ENCODE measurements at regions not wholly inside any gene's neighbourhood (a gene's known extent, or its start where the extent isn't known, plus 50 kb on each side); places are given as distances from the start of the nearest gene placed in this dataset.
"Not testable (repeated sequence)": the region's sequence is repeated elsewhere in the genome, so short reads cannot be mapped to it uniquely, and the experiment has no call there.

DNA sequence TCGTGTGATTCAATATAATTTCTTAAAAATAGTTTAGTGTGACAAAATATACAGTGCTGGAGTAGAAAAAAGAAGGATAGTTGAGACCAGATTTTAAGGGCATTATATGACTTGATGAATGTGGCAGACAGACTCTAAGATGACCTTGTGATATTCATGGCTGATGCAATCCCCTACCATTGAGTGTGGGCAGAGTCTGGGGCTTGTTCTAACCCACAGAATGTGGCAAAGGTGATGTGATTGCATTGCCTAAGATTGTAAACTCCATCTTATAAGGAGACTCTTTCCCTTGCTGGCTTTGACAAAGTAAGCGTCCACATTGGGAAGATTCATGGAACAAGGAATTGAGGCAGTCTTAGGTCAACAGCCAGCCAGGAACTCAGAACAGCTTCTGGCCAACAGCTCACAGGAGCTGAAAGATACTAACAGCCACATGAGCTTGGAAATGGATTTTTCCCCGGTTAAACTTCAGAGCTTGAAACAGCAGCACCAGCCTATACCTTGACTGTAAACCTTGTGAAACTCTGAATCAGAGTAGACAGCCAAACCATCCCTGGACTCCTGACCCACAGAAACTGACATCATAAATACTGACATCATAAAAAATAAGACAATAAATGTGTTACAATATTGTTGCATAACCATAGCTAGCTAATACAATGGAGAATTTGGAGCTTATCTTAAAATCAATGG, 864.5 kb downstream of the TTLL7 start:
- H3K27me3 ChIP-seq (replicated peaks in 1 of 2; ENCODE audit: control insufficient read depth in 2 of 2, extremely low read depth in 1 of 2, insufficient read depth in 2 of 2, low read length in 1 of 2); H3K36me3 ChIP-seq (ENCODE audit: control insufficient read depth in 2 of 2, extremely low read depth in 1 of 2, insufficient read depth in 1 of 2, low read length in 1 of 2); H3K27ac Mint-ChIP-seq; H3K4me1 Mint-ChIP-seq; H3K4me3 Mint-ChIP-seq; H3K36me3 Mint-ChIP-seq; ATAC-seq (replicated peaks in 1 of 4); H3K4me1 ChIP-seq (ENCODE audit: control insufficient read depth in 1 of 2, extremely low read depth in 1 of 2, insufficient read depth in 2 of 2, low read length in 2 of 2); H3K27ac ChIP-seq (ENCODE audit: low read length); DNase-seq; H3K27me3 Mint-ChIP-seq; H3K9me3 Mint-ChIP-seq; CTCF ChIA-PET; POLR2A ChIA-PET; H3K9me3 ChIP-seq; H3K4me3 ChIP-seq (ENCODE audit: control insufficient read depth in 1 of 2, extremely low read depth in 1 of 2, low read length in 1 of 2): not testable (repeated sequence)
- WGBS (ENCODE audit: insufficient coverage): no CpG with 5 or more reads among the region's 3 CpGs

DNA sequence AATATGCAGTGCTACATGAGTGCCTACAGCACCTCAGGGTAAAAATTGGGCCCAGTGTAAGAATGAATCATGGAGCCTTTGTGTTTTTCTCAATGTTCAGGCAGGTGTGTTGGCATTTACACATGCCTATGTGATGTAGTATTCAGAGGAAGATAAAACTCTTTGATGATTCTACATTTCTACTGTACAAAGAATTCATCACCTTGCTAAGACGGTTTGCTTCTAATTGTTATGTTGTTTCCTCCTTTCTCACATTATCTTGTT, 867.3 kb downstream of the TTLL7 start:
- Mint-ChIP-seq H3K27me3 (peaks cover 0 to 1% of the 10 kb centered on the region in 2 donors), H3K36me3 (no peaks in the 10 kb centered on the region), H3K27ac (no peak overlapping the region), H3K9me3 (no peaks in the 10 kb centered on the region), H3K4me3 (no peak overlapping the region), H3K4me1 (no peaks in the 10 kb centered on the region)
- POLR2A ChIA-PET: no interaction called here
- Histone ChIP-seq H3K4me3 (ENCODE audit: control insufficient read depth in 1 of 2, extremely low read depth in 1 of 2, low read length in 1 of 2) (no peak overlapping the region), H3K9me3 (no peaks in the 10 kb centered on the region), H3K4me1 (ENCODE audit: control insufficient read depth in 1 of 2, extremely low read depth in 1 of 2, insufficient read depth in 2 of 2, low read length in 2 of 2) (no peaks in the 10 kb centered on the region), H3K36me3 (ENCODE audit: control insufficient read depth in 2 of 2, extremely low read depth in 1 of 2, insufficient read depth in 1 of 2, low read length in 1 of 2) (no peaks in the 10 kb centered on the region), H3K27me3 (replicated peaks in 1 of 2; ENCODE audit: control insufficient read depth in 2 of 2, extremely low read depth in 1 of 2, insufficient read depth in 2 of 2, low read length in 1 of 2) (no peaks in the 10 kb centered on the region), H3K27ac (ENCODE audit: low read length) (no peak overlapping the region)
- CTCF ChIA-PET: no interaction called here
- DNase-seq: no peak
- ATAC-seq (replicated peaks in 1 of 4): no peak
- WGBS (ENCODE audit: insufficient coverage): no CpG with 5 or more reads among the region's 1 CpG

DNA sequence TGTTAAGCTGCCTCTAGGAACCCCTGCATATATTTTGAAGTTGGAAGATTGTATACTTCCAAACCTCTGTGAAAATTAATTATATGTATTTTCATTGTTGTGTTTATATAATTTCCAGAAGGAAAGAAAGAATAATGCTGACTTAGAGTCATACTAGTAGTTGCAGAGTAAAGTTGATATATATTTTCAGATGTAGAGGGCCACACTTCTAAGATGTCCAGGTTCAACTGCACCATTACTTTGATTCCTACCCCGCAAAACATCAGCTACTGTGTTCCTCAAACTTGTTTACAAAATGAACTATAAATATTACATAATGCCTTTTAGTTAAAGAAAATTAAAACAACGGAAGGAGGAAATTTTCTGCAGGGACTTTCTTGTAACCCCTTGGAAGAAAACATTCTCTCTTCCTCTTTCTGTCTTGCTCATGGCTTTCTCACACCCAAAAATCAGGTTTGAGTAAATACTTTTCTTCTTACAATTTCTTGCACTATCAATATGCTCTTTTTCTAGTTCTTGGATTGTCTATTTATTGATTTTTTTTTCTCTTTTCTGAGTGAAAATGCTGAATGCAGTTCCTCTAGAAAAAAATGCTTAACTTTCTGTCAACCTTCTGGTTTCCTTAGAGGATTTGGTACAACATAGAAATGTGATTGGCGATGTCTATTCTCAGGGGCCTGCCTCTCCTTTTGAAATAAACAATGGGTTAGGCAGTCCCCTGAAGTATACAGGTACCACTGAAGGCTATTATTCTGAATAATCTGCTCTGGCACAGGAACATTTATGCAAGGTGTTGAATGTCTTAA, 867.8 kb downstream of the TTLL7 start:
- WGBS (ENCODE audit: insufficient coverage): 67% methylated on average over 1 of the region's 3 CpGs
- Histone ChIP-seq H3K27ac (ENCODE audit: low read length) (no peak overlapping the region), H3K27me3 (replicated peaks in 1 of 2; ENCODE audit: control insufficient read depth in 2 of 2, extremely low read depth in 1 of 2, insufficient read depth in 2 of 2, low read length in 1 of 2) (no peaks in the 10 kb centered on the region), H3K36me3 (ENCODE audit: control insufficient read depth in 2 of 2, extremely low read depth in 1 of 2, insufficient read depth in 1 of 2, low read length in 1 of 2) (no peaks in the 10 kb centered on the region), H3K4me3 (ENCODE audit: control insufficient read depth in 1 of 2, extremely low read depth in 1 of 2, low read length in 1 of 2) (no peak overlapping the region), H3K9me3 (no peaks in the 10 kb centered on the region), H3K4me1 (ENCODE audit: control insufficient read depth in 1 of 2, extremely low read depth in 1 of 2, insufficient read depth in 2 of 2, low read length in 2 of 2) (no peaks in the 10 kb centered on the region)
- ATAC-seq (replicated peaks in 1 of 4) (no peak), DNase-seq (no peak)
- Mint-ChIP-seq H3K36me3 (no peaks in the 10 kb centered on the region), H3K27me3 (peaks cover 0 to 1% of the 10 kb centered on the region in 2 donors), H3K4me3 (no peak overlapping the region), H3K27ac (no peak overlapping the region), H3K4me1 (no peaks in the 10 kb centered on the region), H3K9me3 (no peaks in the 10 kb centered on the region)
- ChIA-PET POLR2A (no interaction called here), CTCF (no interaction called here)

DNA sequence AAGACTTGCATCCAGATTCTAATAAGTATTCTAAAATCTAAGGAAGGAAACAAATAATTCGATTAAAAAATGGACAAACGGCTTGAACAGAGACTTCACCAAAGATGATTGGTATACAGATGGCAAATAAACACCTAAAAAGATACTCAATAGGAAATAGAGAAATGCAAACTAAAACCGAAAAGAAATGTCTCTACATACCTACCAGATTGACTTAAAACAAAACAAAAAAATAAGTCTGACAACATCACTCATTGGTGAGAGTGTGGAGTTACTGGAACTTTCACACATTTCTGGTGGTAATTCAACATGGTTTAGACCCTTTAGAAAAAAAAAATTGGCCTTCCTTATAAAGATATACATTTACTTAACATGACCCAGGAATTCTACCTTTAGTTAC, 869.8 kb downstream of the TTLL7 start:
- ChIA-PET CTCF (no interaction called here), POLR2A (no interaction called here)
- Mint-ChIP-seq H3K4me1 (no peaks in the 10 kb centered on the region), H3K27ac (no peak overlapping the region), H3K9me3 (no peaks in the 10 kb centered on the region), H3K27me3 (peaks cover 0 to 1% of the 10 kb centered on the region in 2 donors), H3K36me3 (no peaks in the 10 kb centered on the region), H3K4me3 (no peak overlapping the region)
- H3K4me1 ChIP-seq (ENCODE audit: control insufficient read depth in 1 of 2, extremely low read depth in 1 of 2, insufficient read depth in 2 of 2, low read length in 2 of 2): no peaks in the 10 kb centered on the region
- DNase-seq (no peak), ATAC-seq (replicated peaks in 1 of 4) (no peak)
- no peaks in the 10 kb centered on the region for H3K27me3 ChIP-seq (replicated peaks in 1 of 2; ENCODE audit: control insufficient read depth in 2 of 2, extremely low read depth in 1 of 2, insufficient read depth in 2 of 2, low read length in 1 of 2)
- no peak overlapping the region for H3K4me3 ChIP-seq (ENCODE audit: control insufficient read depth in 1 of 2, extremely low read depth in 1 of 2, low read length in 1 of 2)
- no peak overlapping the region for H3K27ac ChIP-seq (ENCODE audit: low read length)
- no peaks in the 10 kb centered on the region for H3K36me3 ChIP-seq (ENCODE audit: control insufficient read depth in 2 of 2, extremely low read depth in 1 of 2, insufficient read depth in 1 of 2, low read length in 1 of 2)
- no peaks in the 10 kb centered on the region for H3K9me3 ChIP-seq
- no CpG with 5 or more reads among the region's 3 CpGs for WGBS (ENCODE audit: insufficient coverage)

DNA sequence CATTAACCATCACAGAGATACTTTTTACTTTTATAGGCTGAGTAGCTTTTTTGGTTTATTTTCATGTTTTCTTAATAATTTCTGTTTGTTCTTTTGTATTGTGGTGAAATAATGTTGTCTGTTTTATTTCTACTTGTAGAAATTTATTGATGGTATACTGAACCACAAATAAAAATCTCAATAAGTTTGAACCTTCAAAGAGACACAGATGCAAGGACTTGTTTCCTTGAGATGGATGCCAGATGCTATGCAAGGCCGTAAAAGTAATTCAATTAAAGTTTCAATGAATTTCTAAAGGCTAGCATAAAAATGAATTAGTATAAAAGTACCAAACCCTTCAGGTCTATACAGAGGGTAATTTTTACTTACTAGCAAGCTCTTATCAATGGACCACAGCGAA, 873.5 kb downstream of the TTLL7 start:
- Histone ChIP-seq H3K36me3 (ENCODE audit: control insufficient read depth in 2 of 2, extremely low read depth in 1 of 2, insufficient read depth in 1 of 2, low read length in 1 of 2) (no peaks in the 10 kb centered on the region), H3K4me1 (ENCODE audit: control insufficient read depth in 1 of 2, extremely low read depth in 1 of 2, insufficient read depth in 2 of 2, low read length in 2 of 2) (no peaks in the 10 kb centered on the region), H3K27ac (ENCODE audit: low read length) (no peak overlapping the region), H3K4me3 (ENCODE audit: control insufficient read depth in 1 of 2, extremely low read depth in 1 of 2, low read length in 1 of 2) (no peak overlapping the region), H3K9me3 (no peaks in the 10 kb centered on the region), H3K27me3 (replicated peaks in 1 of 2; ENCODE audit: control insufficient read depth in 2 of 2, extremely low read depth in 1 of 2, insufficient read depth in 2 of 2, low read length in 1 of 2) (no peaks in the 10 kb centered on the region)
- Mint-ChIP-seq H3K27me3 (peaks cover 0 to 1% of the 10 kb centered on the region in 2 donors), H3K4me3 (no peak overlapping the region), H3K36me3 (no peaks in the 10 kb centered on the region), H3K9me3 (no peaks in the 10 kb centered on the region), H3K4me1 (no peaks in the 10 kb centered on the region), H3K27ac (no peak overlapping the region)
- DNase-seq (no peak), ATAC-seq (replicated peaks in 1 of 4) (no peak)
- no CpG with 5 or more reads among the region's 2 CpGs for WGBS (ENCODE audit: insufficient coverage)
- POLR2A ChIA-PET: no interaction called here
- CTCF ChIA-PET: no interaction called here

DNA sequence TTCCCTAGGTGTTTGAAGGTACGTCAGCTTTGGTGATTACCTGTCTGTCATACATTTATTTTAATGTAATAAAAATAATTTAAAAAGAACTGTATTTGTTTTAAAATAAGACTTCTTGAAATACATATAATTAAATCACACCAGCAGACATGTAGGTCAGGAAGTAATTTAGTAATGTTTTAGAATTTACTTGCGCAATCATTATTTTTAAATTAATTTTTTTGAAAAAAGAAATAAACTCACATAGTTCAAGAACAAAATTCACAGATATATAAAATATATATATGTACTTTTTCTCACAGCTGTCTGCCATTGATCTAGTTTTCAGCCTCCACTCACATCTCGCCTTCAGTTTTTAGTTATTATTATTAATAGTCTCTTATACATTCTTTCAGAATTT, 875.9 kb downstream of the TTLL7 start:
- no CpG with 5 or more reads among the region's 3 CpGs for WGBS (ENCODE audit: insufficient coverage)
- Mint-ChIP-seq H3K36me3 (no peaks in the 10 kb centered on the region), H3K4me1 (no peaks in the 10 kb centered on the region), H3K9me3 (no peaks in the 10 kb centered on the region), H3K27me3 (peaks cover 0 to 1% of the 10 kb centered on the region in 2 donors), H3K4me3 (no peak overlapping the region), H3K27ac (no peak overlapping the region)
- H3K27ac ChIP-seq (ENCODE audit: low read length): no peak overlapping the region
- ChIA-PET CTCF (no interaction called here), POLR2A (no interaction called here)
- no peaks in the 10 kb centered on the region for H3K9me3 ChIP-seq
- DNase-seq (no peak), ATAC-seq (replicated peaks in 1 of 4) (no peak)
- H3K4me3 ChIP-seq (ENCODE audit: control insufficient read depth in 1 of 2, extremely low read depth in 1 of 2, low read length in 1 of 2): no peak overlapping the region
- no peaks in the 10 kb centered on the region for H3K4me1 ChIP-seq (ENCODE audit: control insufficient read depth in 1 of 2, extremely low read depth in 1 of 2, insufficient read depth in 2 of 2, low read length in 2 of 2)
- H3K36me3 ChIP-seq (ENCODE audit: control insufficient read depth in 2 of 2, extremely low read depth in 1 of 2, insufficient read depth in 1 of 2, low read length in 1 of 2): no peaks in the 10 kb centered on the region
- H3K27me3 ChIP-seq (replicated peaks in 1 of 2; ENCODE audit: control insufficient read depth in 2 of 2, extremely low read depth in 1 of 2, insufficient read depth in 2 of 2, low read length in 1 of 2): no peaks in the 10 kb centered on the region

DNA sequence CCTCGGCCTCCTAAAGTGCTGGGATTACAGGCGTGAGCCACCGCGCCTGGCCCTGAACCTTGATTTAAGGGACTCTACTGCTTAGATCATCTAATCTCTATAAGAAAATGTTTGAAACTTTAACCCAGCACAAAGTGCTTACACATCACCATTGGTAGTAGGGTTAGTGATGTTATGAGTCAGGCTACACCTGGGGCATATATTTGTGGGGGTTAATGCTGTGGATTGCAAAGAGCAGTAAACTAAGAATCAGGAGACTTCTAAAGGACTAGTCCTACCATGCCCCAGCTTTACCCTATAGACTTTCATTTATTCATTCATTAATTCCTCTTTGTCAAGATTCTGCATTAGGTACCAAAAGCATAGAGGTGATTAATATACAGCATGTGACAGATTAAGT, 880.5 kb downstream of the TTLL7 start:
- WGBS (ENCODE audit: insufficient coverage): 60% methylated on average over 1 of the region's 4 CpGs
- Histone ChIP-seq H3K9me3 (no peaks in the 10 kb centered on the region), H3K27me3 (replicated peaks in 1 of 2; ENCODE audit: control insufficient read depth in 2 of 2, extremely low read depth in 1 of 2, insufficient read depth in 2 of 2, low read length in 1 of 2) (no peaks in the 10 kb centered on the region), H3K36me3 (ENCODE audit: control insufficient read depth in 2 of 2, extremely low read depth in 1 of 2, insufficient read depth in 1 of 2, low read length in 1 of 2) (no peaks in the 10 kb centered on the region), H3K4me3 (ENCODE audit: control insufficient read depth in 1 of 2, extremely low read depth in 1 of 2, low read length in 1 of 2) (no peak overlapping the region), H3K27ac (ENCODE audit: low read length) (no peak overlapping the region), H3K4me1 (ENCODE audit: control insufficient read depth in 1 of 2, extremely low read depth in 1 of 2, insufficient read depth in 2 of 2, low read length in 2 of 2) (no peaks in the 10 kb centered on the region)
- H3K36me3 Mint-ChIP-seq: no peaks in the 10 kb centered on the region
- H3K4me3 Mint-ChIP-seq: no peak overlapping the region
- DNase-seq (no peak), ATAC-seq (replicated peaks in 1 of 4) (no peak)
- no peaks in the 10 kb centered on the region for H3K27me3 Mint-ChIP-seq
- H3K9me3 Mint-ChIP-seq: no peaks in the 10 kb centered on the region
- peaks cover 0 to 5% (median 0%) of the 10 kb centered on the region in 3 donors for H3K4me1 Mint-ChIP-seq
- H3K27ac Mint-ChIP-seq: no peak overlapping the region
- ChIA-PET CTCF (no interaction called here), POLR2A (no interaction called here)

All from T-cell (primary cell).